CD8-positive, alpha-beta memory T cell (primary cell): ENCODE measurements at regions not wholly inside any gene's neighbourhood (a gene's known extent, or its start where the extent isn't known, plus 50 kb on each side); places are given as distances from the start of the nearest gene placed in this dataset.
"Not testable (repeated sequence)": the region's sequence is repeated elsewhere in the genome, so short reads cannot be mapped to it uniquely, and the experiment has no call there.

ENCODE experiments used
- CTCF ChIA-PET: fragments of 350-600 bp; sonication (Branson Sonifier 250); formaldehyde crosslinking; loops from one replicate; lab custom pipeline; 2021; ENCODE audit warnings: antibody characterized with exemption; lab: Charles Lee
- POLR2A ChIA-PET: fragments of 350-600 bp; sonication (Branson Sonifier 250); formaldehyde crosslinking; loops from one replicate; lab custom pipeline; 2021; ENCODE audit warnings: antibody characterized with exemption; lab: Charles Lee
- DNase-seq, 5 donors: peaks; one replicate each; pipeline versions ENCODE4 v3.0.0 to v3.0.0-alpha.2; 2020 to 2022; ENCODE audit warnings: mixed read lengths in 1 of 5
- H3K27ac ChIP-seq: one replicate; pipeline ENCODE4 v1.7.0; 2013; ENCODE audit warnings: low read depth, mild to moderate bottlenecking, low read length, moderate library complexity
- H3K27me3 ChIP-seq: 2 replicates; pipeline ENCODE4 v1.7.0; 2013; ENCODE audit warnings: low read length, mild to moderate bottlenecking; ENCODE audit not compliant: insufficient read depth, poor library complexity, severe bottlenecking
- H3K36me3 ChIP-seq: 2 replicates; pipeline ENCODE4 v1.7.0; 2013; ENCODE audit warnings: mild to moderate bottlenecking, low read length, moderate library complexity; ENCODE audit not compliant: insufficient read depth
- H3K4me1 ChIP-seq: 2 replicates; pipeline ENCODE4 v1.7.0; 2013; ENCODE audit warnings: mild to moderate bottlenecking, low read length, moderate library complexity; ENCODE audit not compliant: insufficient read depth
- H3K4me3 ChIP-seq: 2 replicates; pipeline ENCODE4 v1.7.0; 2013; ENCODE audit warnings: mild to moderate bottlenecking, low read length
- H3K9me3 ChIP-seq: 2 replicates; pipeline ENCODE4 v1.7.0; 2013; ENCODE audit warnings: mild to moderate bottlenecking, low read length
- H3K27ac Mint-ChIP-seq, 8 donors: one replicate each; pipeline ENCODE4 v1.8.0; 2020 to 2021; ENCODE audit warnings: mixed read lengths in 8 of 8, mild to moderate bottlenecking in 6 of 8, inconsistent platforms in 3 of 8, moderate library complexity in 3 of 8
- H3K27me3 Mint-ChIP-seq, 2 donors: one replicate each; pipeline ENCODE4 v1.8.0; 2020 to 2021; ENCODE audit warnings: mixed read lengths in 2 of 2, mild to moderate bottlenecking in 1 of 2, moderate library complexity in 1 of 2
- H3K36me3 Mint-ChIP-seq, 3 donors: one replicate each; pipeline ENCODE4 v1.8.0; 2020 to 2021; ENCODE audit warnings: mixed read lengths in 3 of 3, inconsistent platforms in 1 of 3, mild to moderate bottlenecking in 1 of 3
- H3K4me1 Mint-ChIP-seq, 3 donors: one replicate each; pipeline ENCODE4 v1.8.0; 2020 to 2021; ENCODE audit warnings: mixed read lengths in 3 of 3, inconsistent platforms in 1 of 3, mild to moderate bottlenecking in 1 of 3
- H3K4me3 Mint-ChIP-seq, 7 donors: one replicate each; pipeline ENCODE4 v1.8.0; 2020 to 2021; ENCODE audit warnings: mixed read lengths in 7 of 7, mild to moderate bottlenecking in 6 of 7, moderate library complexity in 4 of 7, inconsistent platforms in 2 of 7
- H3K9me3 Mint-ChIP-seq, 5 donors: one replicate each; pipeline ENCODE4 v1.8.0; 2020 to 2022; ENCODE audit warnings: mixed read lengths in 5 of 5, mild to moderate bottlenecking in 3 of 5, moderate library complexity in 2 of 5, inconsistent platforms in 1 of 5

- CTCF ChIA-PET, result no interaction called here
Observed at GRCh38 chr5:123937230-123937629, 425.3 kb downstream of the CSNK1G3 start.

GRCh38 chr5:123936548-123936947, 424.6 kb downstream of the CSNK1G3 start:
- Histone ChIP-seq H3K27me3 (no peaks in the 10 kb centered on the region), H3K4me1 (no peaks in the 10 kb centered on the region), H3K36me3 (no peaks in the 10 kb centered on the region), H3K4me3 (no peak overlapping the region), H3K27ac (no peak overlapping the region), H3K9me3 (no peaks in the 10 kb centered on the region)
- CTCF ChIA-PET, result no interaction called here
- no peak for DNase-seq
- Mint-ChIP-seq H3K36me3 (no peaks in the 10 kb centered on the region), H3K27me3 (no peaks in the 10 kb centered on the region), H3K4me3 (no peak overlapping the region), H3K9me3 (peaks cover 5 to 22% (median 16%) of the 10 kb centered on the region in 5 donors), H3K27ac (no peak overlapping the region), H3K4me1 (no peaks in the 10 kb centered on the region)
- POLR2A ChIA-PET, result no interaction called here

More at GRCh38 chr5:123937230-123937629, 425.3 kb downstream of the CSNK1G3 start:
- H3K9me3 Mint-ChIP-seq, result peaks cover 5 to 22% (median 16%) of the 10 kb centered on the region in 5 donors
- H3K27me3 Mint-ChIP-seq, result no peaks in the 10 kb centered on the region
- H3K27ac Mint-ChIP-seq, result no peak overlapping the region
- no peaks in the 10 kb centered on the region for H3K36me3 Mint-ChIP-seq
- Histone ChIP-seq H3K4me1 (no peaks in the 10 kb centered on the region), H3K9me3 (no peaks in the 10 kb centered on the region), H3K36me3 (no peaks in the 10 kb centered on the region), H3K27me3 (no peaks in the 10 kb centered on the region), H3K4me3 (no peak overlapping the region), H3K27ac (no peak overlapping the region)
- no peak for DNase-seq
- no peak overlapping the region for H3K4me3 Mint-ChIP-seq
- H3K4me1 Mint-ChIP-seq, result no peaks in the 10 kb centered on the region
- POLR2A ChIA-PET, result no interaction called here

GRCh38 chr5:123933812-123934211, 421.8 kb downstream of the CSNK1G3 start:
- H3K36me3 ChIP-seq, H3K36me3 Mint-ChIP-seq, CTCF ChIA-PET, H3K4me1 ChIP-seq, H3K27ac Mint-ChIP-seq, H3K9me3 ChIP-seq, H3K27me3 ChIP-seq, H3K4me3 Mint-ChIP-seq, POLR2A ChIA-PET, DNase-seq, H3K27me3 Mint-ChIP-seq, H3K4me3 ChIP-seq, H3K4me1 Mint-ChIP-seq, H3K27ac ChIP-seq: not testable (repeated sequence)
- peaks cover 5 to 20% (median 8%) of the 10 kb centered on the region in 5 donors for H3K9me3 Mint-ChIP-seq

GRCh38 chr5:123929055-123929474, 417.1 kb downstream of the CSNK1G3 start:
- POLR2A ChIA-PET, result no interaction called here
- no peaks in the 10 kb centered on the region for H3K36me3 Mint-ChIP-seq

GRCh38 chr5:123928401-123928800, 416.4 kb downstream of the CSNK1G3 start:
- H3K27me3 ChIP-seq, result no peaks in the 10 kb centered on the region
- Mint-ChIP-seq H3K27ac (no peak overlapping the region), H3K27me3 (no peaks in the 10 kb centered on the region), H3K4me3 (no peak overlapping the region), H3K4me1 (no peaks in the 10 kb centered on the region), H3K9me3 (peaks cover 0 to 23% (median 2%) of the 10 kb centered on the region in 5 donors), H3K36me3 (no peaks in the 10 kb centered on the region)
- no peak overlapping the region for H3K4me3 ChIP-seq
- CTCF ChIA-PET, result no interaction called here
- no peaks in the 10 kb centered on the region for H3K9me3 ChIP-seq
- H3K4me1 ChIP-seq, result no peaks in the 10 kb centered on the region
- no peak overlapping the region for H3K27ac ChIP-seq
- DNase-seq, result no peak
- H3K36me3 ChIP-seq, result no peaks in the 10 kb centered on the region
- POLR2A ChIA-PET, result no interaction called here

More at GRCh38 chr5:123929055-123929474, 417.1 kb downstream of the CSNK1G3 start:
- CTCF ChIA-PET, result no interaction called here
- H3K27ac Mint-ChIP-seq, result no peak overlapping the region
- Histone ChIP-seq H3K4me1 (no peaks in the 10 kb centered on the region), H3K9me3 (no peaks in the 10 kb centered on the region), H3K36me3 (no peaks in the 10 kb centered on the region), H3K27ac (no peak overlapping the region), H3K4me3 (no peak overlapping the region), H3K27me3 (no peaks in the 10 kb centered on the region)
- no peak overlapping the region for H3K4me3 Mint-ChIP-seq
- H3K4me1 Mint-ChIP-seq, result no peaks in the 10 kb centered on the region
- DNase-seq, result no peak
- no peaks in the 10 kb centered on the region for H3K27me3 Mint-ChIP-seq
- peaks cover 0 to 23% (median 0%) of the 10 kb centered on the region in 5 donors for H3K9me3 Mint-ChIP-seq

- CTCF ChIA-PET, result no interaction called here
- Histone ChIP-seq H3K4me1 (no peaks in the 10 kb centered on the region), H3K27me3 (no peaks in the 10 kb centered on the region), H3K4me3 (no peak overlapping the region), H3K27ac (no peak overlapping the region), H3K36me3 (no peaks in the 10 kb centered on the region), H3K9me3 (no peaks in the 10 kb centered on the region)
- no peak for DNase-seq
- no peaks in the 10 kb centered on the region for H3K36me3 Mint-ChIP-seq
- no peaks in the 10 kb centered on the region for H3K4me1 Mint-ChIP-seq
- H3K9me3 Mint-ChIP-seq, result peaks cover 0 to 16% (median 2%) of the 10 kb centered on the region in 5 donors
- no peaks in the 10 kb centered on the region for H3K27me3 Mint-ChIP-seq
- no peak overlapping the region for H3K27ac Mint-ChIP-seq
- POLR2A ChIA-PET, result no interaction called here
- no peak overlapping the region for H3K4me3 Mint-ChIP-seq
Observed at GRCh38 chr5:123921193-123921592, 409.2 kb downstream of the CSNK1G3 start.

- H3K4me3 Mint-ChIP-seq, result no peak overlapping the region
- no peaks in the 10 kb centered on the region for H3K4me1 ChIP-seq
- no peaks in the 10 kb centered on the region for H3K36me3 Mint-ChIP-seq
- no peaks in the 10 kb centered on the region for H3K4me1 Mint-ChIP-seq
- H3K27me3 Mint-ChIP-seq, result no peaks in the 10 kb centered on the region
- no peaks in the 10 kb centered on the region for H3K36me3 ChIP-seq
- H3K9me3 ChIP-seq, result no peaks in the 10 kb centered on the region
- no peaks in the 10 kb centered on the region for H3K27me3 ChIP-seq
- DNase-seq, result no peak
- no peak overlapping the region for H3K27ac ChIP-seq
- no peak overlapping the region for H3K4me3 ChIP-seq
- CTCF ChIA-PET, result no interaction called here
- POLR2A ChIA-PET, result no interaction called here
- H3K27ac Mint-ChIP-seq, result no peak overlapping the region
- H3K9me3 Mint-ChIP-seq, result peaks cover 0 to 20% (median 2%) of the 10 kb centered on the region in 5 donors
Observed at GRCh38 chr5:123916345-123917121, 404.6 kb downstream of the CSNK1G3 start.

- POLR2A ChIA-PET, result no interaction called here
- no peaks in the 10 kb centered on the region for H3K9me3 ChIP-seq
- H3K27ac ChIP-seq, result no peak overlapping the region
- H3K4me1 Mint-ChIP-seq, result no peaks in the 10 kb centered on the region
- H3K27ac Mint-ChIP-seq, result no peak overlapping the region
- no peak overlapping the region for H3K4me3 ChIP-seq
- H3K36me3 Mint-ChIP-seq, result no peaks in the 10 kb centered on the region
- H3K9me3 Mint-ChIP-seq, result peaks cover 0 to 18% (median 6%) of the 10 kb centered on the region in 5 donors
- H3K36me3 ChIP-seq, result no peaks in the 10 kb centered on the region
- no peak for DNase-seq
- no peaks in the 10 kb centered on the region for H3K27me3 Mint-ChIP-seq
- H3K4me1 ChIP-seq, result no peaks in the 10 kb centered on the region
- H3K4me3 Mint-ChIP-seq, result no peak overlapping the region
- CTCF ChIA-PET, result no interaction called here
- H3K27me3 ChIP-seq, result no peaks in the 10 kb centered on the region
Observed at GRCh38 chr5:123914333-123914732, 402.4 kb downstream of the CSNK1G3 start.
